ENCODE measurements at regions not wholly inside any gene's neighbourhood (a gene's known extent, or its start where the extent isn't known, plus 50 kb on each side); places are given as distances from the start of the nearest gene placed in this dataset.
"Not testable (repeated sequence)": the region's sequence is repeated elsewhere in the genome, so short reads cannot be mapped to it uniquely, and the experiment has no call there.

DNA sequence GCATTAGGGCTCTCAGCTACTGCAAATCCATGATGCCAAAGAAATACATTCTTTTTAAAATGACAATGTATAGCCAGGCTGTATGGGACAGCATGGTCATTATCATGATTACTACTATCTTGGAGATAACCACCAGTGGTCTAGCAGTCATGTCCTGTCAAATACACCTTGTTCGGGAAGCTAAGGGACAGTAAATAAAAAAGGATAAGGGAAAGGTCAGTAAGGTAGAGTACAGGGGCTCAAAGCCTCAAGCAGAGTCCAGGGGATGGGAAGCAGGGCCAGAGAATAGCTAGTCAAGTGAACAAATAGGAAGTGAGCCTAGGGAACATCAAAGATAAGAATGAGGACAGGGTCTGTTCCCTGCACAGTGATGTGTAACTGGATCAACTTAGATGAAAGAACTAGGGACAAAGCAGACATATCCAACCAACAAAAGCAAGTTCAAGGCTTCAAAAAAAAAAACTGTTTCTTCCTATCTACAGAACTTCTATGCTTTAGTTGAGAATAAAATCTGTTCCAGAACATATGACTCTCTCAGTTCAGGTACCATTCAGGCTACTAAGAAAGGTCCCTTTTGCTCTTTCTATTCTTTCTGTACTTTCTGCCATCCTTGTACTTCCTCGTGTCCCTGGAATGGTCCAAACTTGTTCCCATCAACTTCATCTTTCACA is 62.9 kb upstream of the EHBP1 start:
- H3K4me1 ChIP-seq, result no peaks in the 10 kb centered on the region
- H3K36me3 ChIP-seq (replicated peaks in 1 of 2; ENCODE audit: insufficient read depth in 1 of 2, low read depth in 2 of 2), result no peaks in the 10 kb centered on the region
- 52 to 64% methylated on average over 2 of the region's 2 CpGs for WGBS, 2 donors
- ATAC-seq (no peak), DNase-seq (no peak)
- no peaks in the 10 kb centered on the region for H3K27me3 ChIP-seq
- no peak overlapping the region for H3K4me3 ChIP-seq
- intact Hi-C loops (cut with DNase I), result no loop called here
- no peak overlapping the region for H3K27ac ChIP-seq
- no peak for TF ChIP-seq POLR2A (IDR thresholded peaks at IDR 0.05)
- TF ChIP-seq, protein P1, sequence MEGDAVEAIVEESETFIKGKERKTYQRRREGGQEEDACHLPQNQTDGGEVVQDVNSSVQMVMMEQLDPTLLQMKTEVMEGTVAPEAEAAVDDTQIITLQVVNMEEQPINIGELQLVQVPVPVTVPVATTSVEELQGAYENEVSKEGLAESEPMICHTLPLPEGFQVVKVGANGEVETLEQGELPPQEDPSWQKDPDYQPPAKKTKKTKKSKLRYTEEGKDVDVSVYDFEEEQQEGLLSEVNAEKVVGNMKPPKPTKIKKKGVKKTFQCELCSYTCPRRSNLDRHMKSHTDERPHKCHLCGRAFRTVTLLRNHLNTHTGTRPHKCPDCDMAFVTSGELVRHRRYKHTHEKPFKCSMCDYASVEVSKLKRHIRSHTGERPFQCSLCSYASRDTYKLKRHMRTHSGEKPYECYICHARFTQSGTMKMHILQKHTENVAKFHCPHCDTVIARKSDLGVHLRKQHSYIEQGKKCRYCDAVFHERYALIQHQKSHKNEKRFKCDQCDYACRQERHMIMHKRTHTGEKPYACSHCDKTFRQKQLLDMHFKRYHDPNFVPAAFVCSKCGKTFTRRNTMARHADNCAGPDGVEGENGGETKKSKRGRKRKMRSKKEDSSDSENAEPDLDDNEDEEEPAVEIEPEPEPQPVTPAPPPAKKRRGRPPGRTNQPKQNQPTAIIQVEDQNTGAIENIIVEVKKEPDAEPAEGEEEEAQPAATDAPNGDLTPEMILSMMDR (IDR thresholded peaks at IDR 0.05), result no peak
- H3K9me3 ChIP-seq, result no peaks in the 10 kb centered on the region

- TF ChIP-seq, protein P1 (IDR thresholded peaks at IDR 0.05), result no peak
- no peak for TF ChIP-seq POLR2A (IDR thresholded peaks at IDR 0.05)
- intact Hi-C loops (cut with DNase I), result no loop called here
Observed at GRCh38 chr2:62641936-62642335, 63.6 kb upstream of the EHBP1 start.

DNA sequence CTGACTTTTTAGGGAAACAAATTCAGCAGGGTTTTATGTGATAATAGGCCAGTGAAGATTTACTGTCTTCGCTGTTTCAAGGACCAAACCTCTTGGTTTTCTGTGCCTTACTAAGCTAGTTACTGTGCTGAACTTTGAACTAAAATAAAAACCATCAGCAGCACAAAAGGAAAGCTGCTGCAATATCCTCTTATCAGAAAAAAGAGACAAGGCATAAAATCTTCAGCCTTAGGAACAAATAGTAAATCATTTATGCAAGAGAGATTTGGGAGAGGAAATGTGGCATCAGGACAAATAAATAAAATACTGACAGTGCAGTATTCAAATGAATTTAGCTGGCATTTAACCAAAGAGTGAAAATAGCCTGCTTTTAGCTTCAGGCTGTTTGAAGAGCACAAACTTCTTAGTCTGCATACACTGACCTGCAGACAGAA is 64.1 kb upstream of the EHBP1 start:
- H3K9me3 ChIP-seq, result no peaks in the 10 kb centered on the region
- H3K4me3 ChIP-seq, result no peak overlapping the region
- DNase-seq (no peak), ATAC-seq (no peak)
- no peaks in the 10 kb centered on the region for H3K36me3 ChIP-seq (replicated peaks in 1 of 2; ENCODE audit: insufficient read depth in 1 of 2, low read depth in 2 of 2)
- intact Hi-C loops (cut with DNase I), result no loop called here
- no peaks in the 10 kb centered on the region for H3K27me3 ChIP-seq
- no peak overlapping the region for H3K27ac ChIP-seq
- no peak for TF ChIP-seq POLR2A (IDR thresholded peaks at IDR 0.05)
- TF ChIP-seq, protein P1 (IDR thresholded peaks at IDR 0.05), result no peak
- 79 to 82% methylated on average over 1 of the region's 1 CpG for WGBS, 2 donors
- H3K4me1 ChIP-seq, result no peaks in the 10 kb centered on the region

More at GRCh38 chr2:62641936-62642335, 63.6 kb upstream of the EHBP1 start:
- H3K4me3 ChIP-seq, result no peak overlapping the region
- no peak for ATAC-seq
- H3K27ac ChIP-seq, result no peak overlapping the region
- no peaks in the 10 kb centered on the region for H3K9me3 ChIP-seq
- H3K36me3 ChIP-seq (replicated peaks in 1 of 2; ENCODE audit: insufficient read depth in 1 of 2, low read depth in 2 of 2), result no peaks in the 10 kb centered on the region
- no peaks in the 10 kb centered on the region for H3K4me1 ChIP-seq
- DNase-seq, result no peak
- no peaks in the 10 kb centered on the region for H3K27me3 ChIP-seq
- 60 to 66% methylated on average over 4 of the region's 4 CpGs for WGBS, 2 donors

- Histone ChIP-seq H3K9me3 (no peaks in the 10 kb centered on the region), H3K4me1 (no peaks in the 10 kb centered on the region), H3K36me3 (replicated peaks in 1 of 2; ENCODE audit: insufficient read depth in 1 of 2, low read depth in 2 of 2) (no peaks in the 10 kb centered on the region), H3K4me3 (no peak overlapping the region), H3K27me3 (no peaks in the 10 kb centered on the region), H3K27ac (no peak overlapping the region)
- intact Hi-C loops (cut with DNase I), result no loop called here
- TF ChIP-seq, protein P1 (IDR thresholded peaks at IDR 0.05), result no peak
- no peak for TF ChIP-seq POLR2A (IDR thresholded peaks at IDR 0.05)
- DNase-seq, result no peak
- WGBS, 2 donors, result 82 to 94% methylated on average over 5 of the region's 5 CpGs
- ATAC-seq, result no peak
Observed at GRCh38 chr2:62631160-62632085, 74.1 kb upstream of the EHBP1 start.

- H3K4me3 ChIP-seq; H3K36me3 ChIP-seq (replicated peaks in 1 of 2; ENCODE audit: insufficient read depth in 1 of 2, low read depth in 2 of 2); intact Hi-C loops (cut with DNase I); H3K4me1 ChIP-seq; H3K27me3 ChIP-seq; DNase-seq; H3K27ac ChIP-seq; ATAC-seq; H3K9me3 ChIP-seq: not testable (repeated sequence)
- 88% methylated on average over 9 of the region's 28 CpGs; no CpG with 5 or more reads in 1 of the 2 donors for WGBS, 2 donors
Observed at GRCh38 chr2:62630206-62630605, 75.3 kb upstream of the EHBP1 start.

GRCh38 chr2:62629310-62629709 is 76.2 kb upstream of the EHBP1 start:
- WGBS, 2 donors, result 20 to 83% methylated on average over 1 of the region's 5 CpGs
- H3K27me3 ChIP-seq; DNase-seq; intact Hi-C loops (cut with DNase I); H3K4me1 ChIP-seq; ATAC-seq; H3K9me3 ChIP-seq; H3K4me3 ChIP-seq; H3K36me3 ChIP-seq (replicated peaks in 1 of 2; ENCODE audit: insufficient read depth in 1 of 2, low read depth in 2 of 2); H3K27ac ChIP-seq: not testable (repeated sequence)

Data from body of pancreas (tissue), 4 donors.